ENCODE measurements at regions not wholly inside any gene's neighbourhood (a gene's known extent, or its start where the extent isn't known, plus 50 kb on each side); places are given as distances from the start of the nearest gene placed in this dataset.
"Not testable (repeated sequence)": the region's sequence is repeated elsewhere in the genome, so short reads cannot be mapped to it uniquely, and the experiment has no call there.

GRCh38 chr9:31137176-31138160 lies 1247.0 kb upstream of the ACO1 start:
- Mint-ChIP-seq H3K4me1 (no peaks in the 10 kb centered on the region), H3K27me3 (no peaks in the 10 kb centered on the region), H3K4me3 (no peak overlapping the region), H3K9me3 (no peaks in the 10 kb centered on the region), H3K27ac (no peak overlapping the region), H3K36me3 (ENCODE audit: low read depth) (no peaks in the 10 kb centered on the region)
- intact Hi-C loops (cut with micrococcal nuclease) = no loop called here
- DNase-seq = no peak

GRCh38 chr9:31140316-31140715 lies 1244.1 kb upstream of the ACO1 start:
- Mint-ChIP-seq H3K4me1 (no peaks in the 10 kb centered on the region), H3K9me3 (no peaks in the 10 kb centered on the region), H3K27me3 (no peaks in the 10 kb centered on the region), H3K27ac (no peak overlapping the region), H3K36me3 (ENCODE audit: low read depth) (no peaks in the 10 kb centered on the region), H3K4me3 (no peak overlapping the region)
- no peak for DNase-seq
- intact Hi-C loops (cut with micrococcal nuclease) = no loop called here

GRCh38 chr9:31142456-31142855 lies 1242.0 kb upstream of the ACO1 start:
- Mint-ChIP-seq H3K4me3 (no peak overlapping the region), H3K27me3 (no peaks in the 10 kb centered on the region), H3K36me3 (ENCODE audit: low read depth) (no peaks in the 10 kb centered on the region), H3K9me3 (no peaks in the 10 kb centered on the region), H3K27ac (no peak overlapping the region), H3K4me1 (no peaks in the 10 kb centered on the region)
- intact Hi-C loops (cut with micrococcal nuclease) = no loop called here
- DNase-seq = no peak

- no peak overlapping the region for H3K27ac Mint-ChIP-seq
- H3K4me3 Mint-ChIP-seq = no peak overlapping the region
- no peaks in the 10 kb centered on the region for H3K4me1 Mint-ChIP-seq
- no peak for DNase-seq
- no peaks in the 10 kb centered on the region for H3K27me3 Mint-ChIP-seq
- H3K9me3 Mint-ChIP-seq = no peaks in the 10 kb centered on the region
- intact Hi-C loops (cut with micrococcal nuclease) = no loop called here
- no peaks in the 10 kb centered on the region for H3K36me3 Mint-ChIP-seq (ENCODE audit: low read depth)
Observed at GRCh38 chr9:31144614-31145013, 1239.8 kb upstream of the ACO1 start.

- no peaks in the 10 kb centered on the region for H3K4me1 Mint-ChIP-seq
- no peak overlapping the region for H3K27ac Mint-ChIP-seq
- H3K27me3 Mint-ChIP-seq = no peaks in the 10 kb centered on the region
- H3K36me3 Mint-ChIP-seq (ENCODE audit: low read depth) = no peaks in the 10 kb centered on the region
- no peak overlapping the region for H3K4me3 Mint-ChIP-seq
- intact Hi-C loops (cut with micrococcal nuclease) = no loop called here
- DNase-seq = no peak
- no peaks in the 10 kb centered on the region for H3K9me3 Mint-ChIP-seq
Observed at GRCh38 chr9:31146485-31147166, 1237.8 kb upstream of the ACO1 start.

- H3K27me3 Mint-ChIP-seq = no peaks in the 10 kb centered on the region
- no peaks in the 10 kb centered on the region for H3K36me3 Mint-ChIP-seq (ENCODE audit: low read depth)
- intact Hi-C loops (cut with micrococcal nuclease) = no loop called here
- H3K4me3 Mint-ChIP-seq = no peak overlapping the region
- no peaks in the 10 kb centered on the region for H3K4me1 Mint-ChIP-seq
- no peak for DNase-seq
- H3K27ac Mint-ChIP-seq = no peak overlapping the region
- no peaks in the 10 kb centered on the region for H3K9me3 Mint-ChIP-seq
Observed at GRCh38 chr9:31153250-31153840, 1231.1 kb upstream of the ACO1 start.

- no peaks in the 10 kb centered on the region for H3K27me3 Mint-ChIP-seq
- no peak overlapping the region for H3K4me3 Mint-ChIP-seq
- no peaks in the 10 kb centered on the region for H3K9me3 Mint-ChIP-seq
- no peaks in the 10 kb centered on the region for H3K36me3 Mint-ChIP-seq (ENCODE audit: low read depth)
- no peaks in the 10 kb centered on the region for H3K4me1 Mint-ChIP-seq
- intact Hi-C loops (cut with micrococcal nuclease) = no loop called here
- no peak overlapping the region for H3K27ac Mint-ChIP-seq
- DNase-seq = no peak
Observed at GRCh38 chr9:31166516-31166915, 1217.9 kb upstream of the ACO1 start.

GRCh38 chr9:31168161-31168560 lies 1216.3 kb upstream of the ACO1 start:
- Mint-ChIP-seq H3K36me3 (ENCODE audit: low read depth) (no peaks in the 10 kb centered on the region), H3K27ac (no peak overlapping the region), H3K9me3 (no peaks in the 10 kb centered on the region), H3K27me3 (no peaks in the 10 kb centered on the region), H3K4me3 (no peak overlapping the region), H3K4me1 (no peaks in the 10 kb centered on the region)
- no peak for DNase-seq
- intact Hi-C loops (cut with micrococcal nuclease) = no loop called here

GRCh38 chr9:31174681-31175080 lies 1209.8 kb upstream of the ACO1 start:
- no peak overlapping the region for H3K27ac Mint-ChIP-seq
- intact Hi-C loops (cut with micrococcal nuclease) = no loop called here
- no peaks in the 10 kb centered on the region for H3K36me3 Mint-ChIP-seq (ENCODE audit: low read depth)

GRCh38 chr9:31183866-31184265 lies 1200.6 kb upstream of the ACO1 start:
- Mint-ChIP-seq H3K27ac (no peak overlapping the region), H3K36me3 (ENCODE audit: low read depth) (no peaks in the 10 kb centered on the region), H3K4me3 (no peak overlapping the region), H3K4me1 (no peaks in the 10 kb centered on the region), H3K9me3 (no peaks in the 10 kb centered on the region), H3K27me3 (no peaks in the 10 kb centered on the region)
- intact Hi-C loops (cut with micrococcal nuclease) = no loop called here
- no peak for DNase-seq

More at GRCh38 chr9:31174681-31175080, 1209.8 kb upstream of the ACO1 start:
- no peaks in the 10 kb centered on the region for H3K4me1 Mint-ChIP-seq
- no peak for DNase-seq
- H3K4me3 Mint-ChIP-seq = no peak overlapping the region
- H3K9me3 Mint-ChIP-seq = no peaks in the 10 kb centered on the region
- no peaks in the 10 kb centered on the region for H3K27me3 Mint-ChIP-seq

- no peaks in the 10 kb centered on the region for H3K4me1 Mint-ChIP-seq
- H3K36me3 Mint-ChIP-seq (ENCODE audit: low read depth) = no peaks in the 10 kb centered on the region
- peaks cover 4% of the 10 kb centered on the region for H3K9me3 Mint-ChIP-seq
- no peak for DNase-seq
- H3K27ac Mint-ChIP-seq = no peak overlapping the region
- H3K27me3 Mint-ChIP-seq = no peaks in the 10 kb centered on the region
- H3K4me3 Mint-ChIP-seq = no peak overlapping the region
- intact Hi-C loops (cut with micrococcal nuclease) = no loop called here
Observed at GRCh38 chr9:31185831-31186230, 1198.6 kb upstream of the ACO1 start.

GRCh38 chr9:31188496-31188895 lies 1195.9 kb upstream of the ACO1 start:
- no peak overlapping the region for H3K4me3 Mint-ChIP-seq
- DNase-seq = no peak
- H3K27ac Mint-ChIP-seq = no peak overlapping the region
- peaks cover 4% of the 10 kb centered on the region for H3K9me3 Mint-ChIP-seq
- H3K27me3 Mint-ChIP-seq = no peaks in the 10 kb centered on the region
- H3K36me3 Mint-ChIP-seq (ENCODE audit: low read depth) = no peaks in the 10 kb centered on the region
- H3K4me1 Mint-ChIP-seq = no peaks in the 10 kb centered on the region
- intact Hi-C loops (cut with micrococcal nuclease) = no loop called here

- no peaks in the 10 kb centered on the region for H3K9me3 Mint-ChIP-seq
- peak; percentile 56 for DNase-seq
- H3K4me3 Mint-ChIP-seq = no peak overlapping the region
- H3K36me3 Mint-ChIP-seq (ENCODE audit: low read depth) = no peaks in the 10 kb centered on the region
- intact Hi-C loops (cut with micrococcal nuclease) = no loop called here
- no peak overlapping the region for H3K27ac Mint-ChIP-seq
- peaks cover 4% of the 10 kb centered on the region for H3K4me1 Mint-ChIP-seq
- no peaks in the 10 kb centered on the region for H3K27me3 Mint-ChIP-seq
Observed at GRCh38 chr9:31210978-31211570, 1173.4 kb upstream of the ACO1 start.

- H3K27ac Mint-ChIP-seq; H3K4me3 Mint-ChIP-seq; DNase-seq; H3K4me1 Mint-ChIP-seq; H3K36me3 Mint-ChIP-seq (ENCODE audit: low read depth); H3K9me3 Mint-ChIP-seq; H3K27me3 Mint-ChIP-seq; intact Hi-C loops (cut with micrococcal nuclease): not testable (repeated sequence)
Observed at GRCh38 chr9:31229976-31230375, 1154.5 kb upstream of the ACO1 start.
